H9 (cell line): ENCODE measurements at regions not wholly inside any gene's neighbourhood (a gene's known extent, or its start where the extent isn't known, plus 50 kb on each side); places are given as distances from the start of the nearest gene placed in this dataset.

Experiments used
- DNase-seq: peaks from one replicate; pipeline ENCODE4 v3.0.0-alpha.2; 2017
- H2AFZ ChIP-seq: one replicate; pipeline ENCODE4 v1.6.1; 2013; ENCODE audit warnings: mild to moderate bottlenecking, low read length, control low read depth, moderate library complexity
- H2AK5ac ChIP-seq: 2 replicates; pipeline ENCODE4 v1.6.1; 2013; ENCODE audit warnings: low read length, control low read depth, mixed read lengths; ENCODE audit not compliant: insufficient read length
- H2BK120ac ChIP-seq: one replicate; pipeline ENCODE4 v1.6.1; 2013; ENCODE audit warnings: low read depth, mild to moderate bottlenecking, low read length, control low read depth, inconsistent platforms; ENCODE audit not compliant: poor library complexity, severe bottlenecking
- H2BK12ac ChIP-seq: 2 replicates; pipeline ENCODE4 v1.6.1; 2013; ENCODE audit warnings: low read length, control low read depth, mixed read lengths, low read depth; ENCODE audit not compliant: insufficient read length
- H2BK15ac ChIP-seq: 2 replicates; pipeline ENCODE4 v1.6.1; 2013; ENCODE audit warnings: low read depth, low read length, control low read depth
- H2BK20ac ChIP-seq: one replicate; pipeline ENCODE4 v1.6.1; 2013; ENCODE audit warnings: low read depth, mild to moderate bottlenecking, low read length, control low read depth, inconsistent platforms; ENCODE audit not compliant: poor library complexity, severe bottlenecking
- H2BK5ac ChIP-seq: 2 replicates; pipeline ENCODE4 v1.6.1; 2013; ENCODE audit warnings: low read length, control low read depth, mixed read lengths; ENCODE audit not compliant: insufficient read length
- H3K14ac ChIP-seq: 2 replicates; pipeline ENCODE4 v1.6.1; 2013; ENCODE audit warnings: low read length, control low read depth; ENCODE audit not compliant: insufficient read depth
- H3K18ac ChIP-seq: 2 replicates; pipeline ENCODE4 v1.6.1; 2013; ENCODE audit warnings: low read depth, mild to moderate bottlenecking, mixed read lengths, low read length, control low read depth; ENCODE audit not compliant: insufficient read length
- H3K23ac ChIP-seq: 2 replicates; pipeline ENCODE4 v1.6.1; 2013; ENCODE audit warnings: low read length, control low read depth, mixed read lengths, low read depth; ENCODE audit not compliant: insufficient read length
- H3K23me2 ChIP-seq: 2 replicates; pipeline ENCODE4 v1.6.1; 2013; ENCODE audit warnings: low read depth, mild to moderate bottlenecking, mixed read lengths, low read length, control low read depth; ENCODE audit not compliant: insufficient read length, poor library complexity, severe bottlenecking
- H3K27ac ChIP-seq: 2 replicates; pipeline ENCODE4 v1.5.1; 2013; ENCODE audit warnings: low read length, control low read depth, mixed read lengths, low read depth; ENCODE audit not compliant: insufficient read length
- H3K27me3 ChIP-seq: 2 replicates; pipeline ENCODE4 v1.6.1; 2013; ENCODE audit warnings: low read length, control low read depth, inconsistent platforms; ENCODE audit not compliant: insufficient read depth
- H3K4ac ChIP-seq: 2 replicates; pipeline ENCODE4 v1.6.1; 2013; ENCODE audit warnings: low read depth, mild to moderate bottlenecking, control low read depth, inconsistent platforms, low read length, moderate library complexity
- H3K4me1 ChIP-seq: 2 replicates; pipeline ENCODE4 v1.6.1; 2013; ENCODE audit warnings: low read length, control low read depth, inconsistent platforms; ENCODE audit not compliant: insufficient read depth
- H3K4me2 ChIP-seq: 2 replicates; pipeline ENCODE4 v1.6.1; 2013; ENCODE audit warnings: low read length, control low read depth, mixed read lengths; ENCODE audit not compliant: insufficient read length, insufficient read depth
- H3K56ac ChIP-seq: 2 replicates; pipeline ENCODE4 v1.6.1; 2013; ENCODE audit warnings: low read depth, mild to moderate bottlenecking, mixed read lengths, low read length, control low read depth; ENCODE audit not compliant: insufficient read length
- H3K79me1 ChIP-seq: 2 replicates; pipeline ENCODE4 v1.6.1; 2013; ENCODE audit warnings: low read depth, mild to moderate bottlenecking, moderate library complexity, low read length, control low read depth, inconsistent platforms; ENCODE audit not compliant: insufficient read depth, poor library complexity, severe bottlenecking
- H3K79me2 ChIP-seq: 2 replicates; pipeline ENCODE4 v1.6.1; 2013; ENCODE audit warnings: low read length, control low read depth, inconsistent platforms; ENCODE audit not compliant: insufficient read depth
- H3K9ac ChIP-seq: 2 replicates; pipeline ENCODE4 v1.6.1; 2013; ENCODE audit warnings: low read length, control low read depth, mixed read lengths; ENCODE audit not compliant: insufficient read length; ENCODE audit errors: extremely low read depth
- H3K9me3 ChIP-seq: one replicate; pipeline ENCODE4 v1.6.1; 2013; ENCODE audit warnings: low read depth, low read length, inconsistent platforms; ENCODE audit not compliant: control insufficient read depth
- H3T11ph ChIP-seq: one replicate; pipeline ENCODE4 v1.6.1; 2013; ENCODE audit warnings: mild to moderate bottlenecking, low read length, control low read depth, inconsistent platforms
- H4K20me1 ChIP-seq: one replicate; pipeline ENCODE4 v1.6.1; 2013; ENCODE audit not compliant: control insufficient read depth, insufficient read length, insufficient read depth
- H4K5ac ChIP-seq: 2 replicates; pipeline ENCODE4 v1.6.1; 2013; ENCODE audit warnings: low read depth, mild to moderate bottlenecking, mixed read lengths, low read length, control low read depth; ENCODE audit not compliant: insufficient read length
- H4K8ac ChIP-seq: replicated peaks from 2 replicates; pipeline ENCODE4 v1.6.1; 2013; ENCODE audit warnings: low read length, control low read depth, mixed read lengths, low read depth; ENCODE audit not compliant: insufficient read length
- H4K91ac ChIP-seq: 2 replicates; pipeline ENCODE4 v1.6.1; 2013; ENCODE audit warnings: low read depth, mild to moderate bottlenecking, moderate library complexity, mixed read lengths, low read length, control low read depth; ENCODE audit not compliant: insufficient read length
- H3K27ac Mint-ChIP-seq, 3 experiments: 2 replicates in 2 of 3; 3 replicates in 1 of 3; pipeline ENCODE4 v1.8.0; 2020 to 2021; ENCODE audit warnings: mixed read lengths in 3 of 3, mild to moderate bottlenecking in 1 of 3, moderate library complexity in 1 of 3
- H3K27me3 Mint-ChIP-seq: 2 replicates; pipeline ENCODE4 v1.8.0; 2021; ENCODE audit warnings: low read depth, mild to moderate bottlenecking, moderate library complexity, mixed read lengths
- H3K36me3 Mint-ChIP-seq, 3 experiments: 2 replicates in 2 of 3; 3 replicates in 1 of 3; pipeline ENCODE4 v1.8.0; 2020 to 2021; ENCODE audit warnings: low read depth in 3 of 3, mixed read lengths in 3 of 3; ENCODE audit not compliant: insufficient read depth in 1 of 3
- H3K4me1 Mint-ChIP-seq, 2 experiments: 2 replicates each; pipeline ENCODE4 v1.8.0; 2020; ENCODE audit warnings: mixed read lengths in 2 of 2
- H3K4me3 Mint-ChIP-seq, 2 experiments: 2 replicates in 1 of 2; 3 replicates in 1 of 2; pipeline ENCODE4 v1.8.0; 2020 to 2021; ENCODE audit warnings: mild to moderate bottlenecking in 2 of 2, mixed read lengths in 2 of 2, moderate library complexity in 1 of 2
- H3K9me3 Mint-ChIP-seq, 2 experiments: 2 replicates in 1 of 2; 3 replicates in 1 of 2; pipeline ENCODE4 v1.8.0; 2020; ENCODE audit warnings: mild to moderate bottlenecking in 2 of 2, mixed read lengths in 2 of 2, moderate library complexity in 1 of 2
- WGBS: extraction: QIAGEN DNeasy Blood & Tissue Kit; methylation state at CpG from one replicate; pipeline ENCODE4 v1.1.7; 2013; ENCODE audit warnings: missing lambda C conversion rate, low lambda C conversion rate, mixed read lengths; ENCODE audit not compliant: insufficient read length; ENCODE audit errors: extremely low coverage; 5-methylcytosine and 5-hydroxymethylcytosine counted together
- TF ChIP-seq, protein P1 (sequence below): fragments of 200-600 bp; sonication (generic); conservative IDR thresholded peaks from 3 replicates; pipeline ENCODE4 v1.8.0; 2021; ENCODE audit warnings: antibody characterized with exemption, mild to moderate bottlenecking

DNA sequence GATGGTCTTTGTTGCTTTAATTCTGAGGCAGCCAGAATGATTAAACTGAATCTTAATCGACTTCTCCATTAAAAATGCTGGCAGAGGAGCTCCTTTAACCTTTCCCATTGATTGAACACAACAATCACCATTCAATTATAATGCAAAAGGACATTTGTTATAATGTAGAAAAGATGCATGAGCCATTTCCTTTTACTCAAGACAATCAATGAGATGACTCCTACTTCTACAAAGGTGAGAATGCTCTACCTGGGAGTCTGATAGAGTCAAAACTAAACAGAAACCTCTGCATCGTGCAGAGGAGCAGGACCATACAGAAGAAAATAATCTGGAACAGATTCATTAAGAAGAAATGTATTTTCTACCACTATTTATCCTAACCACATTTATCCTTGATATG lies 253.6 kb upstream of the DACH1 start:
- Histone ChIP-seq H3K4me2 (no peak overlapping the region), H3K4ac (no peak overlapping the region), H2AK5ac (no peak overlapping the region), H2BK12ac (no peak overlapping the region), H2BK5ac (no peak overlapping the region), H3K56ac (no peak overlapping the region), H3K14ac (no peak overlapping the region), H3K27ac (no peak overlapping the region), H4K5ac (no peak overlapping the region), H4K20me1 (no peaks in the 10 kb centered on the region), H2BK120ac (no peak overlapping the region), H3T11ph (no peak overlapping the region), H4K91ac (no peak overlapping the region), H3K9ac (no peak overlapping the region), H3K9me3 (no peaks in the 10 kb centered on the region), H2AFZ (no peak overlapping the region), H3K79me1 (no peaks in the 10 kb centered on the region), H4K8ac (no peak overlapping the region), H2BK20ac (no peak overlapping the region), H3K27me3 (no peaks in the 10 kb centered on the region), H2BK15ac (no peak overlapping the region), H3K18ac (no peak overlapping the region), H3K4me1 (peaks cover 7% of the 10 kb centered on the region; the same call in 1 of the 2 replicates), H3K23me2 (no peaks in the 10 kb centered on the region), H3K23ac (no peak overlapping the region), H3K79me2 (no peaks in the 10 kb centered on the region)
- Mint-ChIP-seq H3K4me1 (peaks cover 35 to 36% of the 10 kb centered on the region in 2 experiments), H3K4me3 (no peak overlapping the region; a peak in 2 of 5 replicates), H3K36me3 (peaks cover 0 to 4% (median 0%) of the 10 kb centered on the region in 3 experiments; a peak in 3 of 7 replicates), H3K27me3 (no peaks in the 10 kb centered on the region), H3K27ac (peak overlapping the region in 1 of 3 experiments; percentile 77; a peak in 2 of 7 replicates), H3K9me3 (no peaks in the 10 kb centered on the region)
- no CpG with 5 or more reads among the region's 2 CpGs for WGBS
- no peak for DNase-seq
- TF ChIP-seq, protein P1, sequence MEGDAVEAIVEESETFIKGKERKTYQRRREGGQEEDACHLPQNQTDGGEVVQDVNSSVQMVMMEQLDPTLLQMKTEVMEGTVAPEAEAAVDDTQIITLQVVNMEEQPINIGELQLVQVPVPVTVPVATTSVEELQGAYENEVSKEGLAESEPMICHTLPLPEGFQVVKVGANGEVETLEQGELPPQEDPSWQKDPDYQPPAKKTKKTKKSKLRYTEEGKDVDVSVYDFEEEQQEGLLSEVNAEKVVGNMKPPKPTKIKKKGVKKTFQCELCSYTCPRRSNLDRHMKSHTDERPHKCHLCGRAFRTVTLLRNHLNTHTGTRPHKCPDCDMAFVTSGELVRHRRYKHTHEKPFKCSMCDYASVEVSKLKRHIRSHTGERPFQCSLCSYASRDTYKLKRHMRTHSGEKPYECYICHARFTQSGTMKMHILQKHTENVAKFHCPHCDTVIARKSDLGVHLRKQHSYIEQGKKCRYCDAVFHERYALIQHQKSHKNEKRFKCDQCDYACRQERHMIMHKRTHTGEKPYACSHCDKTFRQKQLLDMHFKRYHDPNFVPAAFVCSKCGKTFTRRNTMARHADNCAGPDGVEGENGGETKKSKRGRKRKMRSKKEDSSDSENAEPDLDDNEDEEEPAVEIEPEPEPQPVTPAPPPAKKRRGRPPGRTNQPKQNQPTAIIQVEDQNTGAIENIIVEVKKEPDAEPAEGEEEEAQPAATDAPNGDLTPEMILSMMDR = no peak
